GM21619 (cell line): ENCODE measurements at regions not wholly inside any gene's neighbourhood (a gene's known extent, or its start where the extent isn't known, plus 50 kb on each side); places are given as distances from the start of the nearest gene placed in this dataset.
"Not testable (repeated sequence)": the region's sequence is repeated elsewhere in the genome, so short reads cannot be mapped to it uniquely, and the experiment has no call there.

Experiments
- ATAC-seq: cut with Tn5 transposase; IDR thresholded peaks from one replicate; pipeline ENCODE4 v1.9.1; 2021; ENCODE audit not compliant: unreplicated experiment

- no peak for ATAC-seq
These were observed 75.6 kb upstream of the HIVEP3 start for GRCh38 chr1:41994195-41994894.

GRCh38 chr1:41983451-41983850, 64.7 kb upstream of the HIVEP3 start:
- ATAC-seq, result no peak

- ATAC-seq, result no peak
These were observed 63.1 kb upstream of the HIVEP3 start for GRCh38 chr1:41981796-41982195.

- no peak for ATAC-seq
These were observed 62.3 kb upstream of the HIVEP3 start for GRCh38 chr1:41980827-41981653.

- no peak for ATAC-seq
These were observed 60.3 kb upstream of the HIVEP3 start for GRCh38 chr1:41978986-41979385.

DNA sequence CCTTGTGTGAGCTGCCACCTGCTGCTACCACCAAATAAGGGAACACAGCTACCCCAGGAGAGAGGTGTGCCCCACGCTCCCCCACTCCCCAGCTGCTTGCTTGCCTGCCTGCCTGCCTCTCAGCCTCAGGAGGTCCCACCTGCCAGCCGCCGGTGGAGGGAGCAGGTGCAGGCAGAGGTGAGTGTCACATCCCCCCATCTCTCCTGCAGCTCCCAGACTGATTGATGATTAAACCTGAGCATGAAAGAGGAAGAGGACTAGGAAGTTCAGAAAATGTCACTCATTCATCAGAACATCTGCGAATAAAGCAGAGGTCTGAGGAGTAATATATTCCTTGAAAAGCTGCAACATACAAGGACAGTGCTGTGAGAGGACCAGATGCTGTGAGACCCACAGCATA, 58.6 kb upstream of the HIVEP3 start:
- no peak for ATAC-seq

DNA sequence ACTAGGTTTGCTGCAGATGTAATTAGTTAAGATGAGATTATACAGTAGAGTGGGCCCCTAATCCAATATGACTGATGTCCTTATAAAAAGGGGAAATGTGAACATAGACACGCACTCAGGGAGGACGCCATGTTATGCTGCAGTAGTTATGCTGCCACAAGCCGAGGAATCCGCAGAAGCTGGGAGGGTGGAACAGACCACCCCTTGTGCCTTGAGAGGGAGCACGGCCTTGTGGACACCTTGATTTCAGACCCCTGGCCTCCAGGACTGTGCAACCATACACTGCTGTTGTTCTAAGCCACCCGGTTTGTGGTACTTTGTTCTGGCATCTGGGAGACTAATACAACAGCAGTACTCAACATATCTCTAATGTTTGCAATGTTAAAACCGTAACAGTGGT, 57.9 kb upstream of the HIVEP3 start:
- no peak for ATAC-seq

GRCh38 chr1:41975850-41976569, 57.3 kb upstream of the HIVEP3 start:
- no peak for ATAC-seq

GRCh38 chr1:41975121-41975520, 56.4 kb upstream of the HIVEP3 start:
- no peak for ATAC-seq

DNA sequence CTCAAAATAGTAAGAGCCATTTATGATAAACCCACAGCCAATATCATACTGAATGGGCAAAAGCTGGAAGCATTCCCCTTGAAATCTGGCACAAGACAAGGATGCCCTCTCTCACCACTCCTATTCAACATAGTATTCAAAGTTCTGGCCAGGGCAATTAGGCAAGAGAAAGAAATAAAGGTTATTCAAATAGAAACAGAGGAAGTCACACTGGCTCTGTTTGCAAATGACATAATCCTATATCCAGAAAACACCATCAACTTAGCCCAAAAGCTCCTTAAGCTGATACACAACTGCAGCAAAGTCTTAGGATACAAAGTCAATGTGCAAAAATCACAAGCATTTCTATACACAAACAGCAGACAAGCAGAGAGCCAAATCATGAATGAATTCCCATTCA, 49.8 kb upstream of the HIVEP3 start:
- ATAC-seq, result not testable (repeated sequence)
